GM18498 (cell line): ENCODE measurements at regions not wholly inside any gene's neighbourhood (a gene's known extent, or its start where the extent isn't known, plus 50 kb on each side); places are given as distances from the start of the nearest gene placed in this dataset.
A peak's percentile ranks its signal among the peaks of the same experiment; 100 is the strongest.
"Not testable (repeated sequence)": the region's sequence is repeated elsewhere in the genome, so short reads cannot be mapped to it uniquely, and the experiment has no call there.

Source experiments
- ATAC-seq: cut with Tn5 transposase; IDR thresholded peaks from one replicate; pipeline ENCODE4 v1.9.1; 2021; ENCODE audit warnings: mild to moderate bottlenecking, moderate library complexity; ENCODE audit not compliant: unreplicated experiment

GRCh38 chr1:103353391-103353790 is 172.1 kb upstream of the RNPC3 start:
- ATAC-seq, result no peak

DNA sequence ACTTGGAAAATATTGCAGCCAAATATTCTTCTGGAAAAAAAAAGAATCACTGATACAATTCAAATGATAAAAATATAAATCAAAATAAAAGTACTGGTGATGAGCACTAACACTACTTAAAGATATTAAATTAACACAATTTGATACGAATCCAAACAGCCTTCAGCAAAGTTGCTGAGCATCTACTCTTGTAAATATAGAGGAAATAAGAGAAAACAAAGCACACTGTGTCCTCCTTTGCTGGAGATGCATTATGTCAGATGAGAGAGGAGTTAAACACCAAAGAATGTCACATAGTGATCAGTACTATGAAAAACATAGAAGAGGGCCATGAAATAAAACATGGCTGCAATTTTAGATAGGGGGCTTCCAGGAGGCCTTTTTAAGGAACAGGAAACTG is 177.4 kb upstream of the RNPC3 start:
- no peak for ATAC-seq

DNA sequence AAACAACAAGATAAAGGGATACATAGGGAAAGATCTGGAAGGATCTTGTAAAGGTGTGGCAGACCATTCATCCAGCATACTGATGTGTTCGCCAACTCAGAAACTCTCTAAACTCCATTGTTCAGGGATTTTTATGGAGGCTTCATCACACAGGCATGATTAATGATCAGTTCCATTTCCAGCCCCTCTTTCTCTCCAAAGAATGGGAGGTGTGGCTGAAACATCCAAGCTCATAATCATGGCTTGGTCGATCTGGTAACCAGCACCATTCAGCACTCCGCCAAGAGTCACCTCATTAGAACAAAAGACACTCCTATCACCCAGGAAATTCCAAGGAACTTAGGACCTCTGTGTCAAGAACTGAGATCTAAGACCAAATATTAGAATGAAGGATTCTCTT is 180.6 kb upstream of the RNPC3 start:
- no peak for ATAC-seq

- no peak for ATAC-seq
Measured at GRCh38 chr1:103341377-103341880, 184.1 kb upstream of the RNPC3 start.

DNA sequence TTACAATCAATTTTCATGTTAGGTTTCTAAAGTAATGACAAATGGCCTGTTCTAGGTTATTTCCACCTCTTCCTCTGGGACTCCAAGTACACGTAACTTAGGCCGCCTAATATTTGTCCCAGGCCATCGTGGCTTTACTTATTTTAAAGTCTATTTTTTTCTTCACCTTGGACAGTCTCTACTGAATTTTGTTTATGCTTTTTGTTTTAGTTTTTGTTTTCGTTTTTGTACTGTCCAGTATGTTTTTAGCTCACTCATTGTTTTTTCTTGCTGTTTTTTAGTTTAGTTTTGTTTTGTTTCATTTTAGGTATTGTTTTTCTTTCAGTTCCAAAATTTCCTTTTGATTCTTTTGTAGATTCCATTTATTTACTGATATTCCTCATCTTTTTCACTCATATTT is 187.7 kb upstream of the RNPC3 start:
- no peak for ATAC-seq

DNA sequence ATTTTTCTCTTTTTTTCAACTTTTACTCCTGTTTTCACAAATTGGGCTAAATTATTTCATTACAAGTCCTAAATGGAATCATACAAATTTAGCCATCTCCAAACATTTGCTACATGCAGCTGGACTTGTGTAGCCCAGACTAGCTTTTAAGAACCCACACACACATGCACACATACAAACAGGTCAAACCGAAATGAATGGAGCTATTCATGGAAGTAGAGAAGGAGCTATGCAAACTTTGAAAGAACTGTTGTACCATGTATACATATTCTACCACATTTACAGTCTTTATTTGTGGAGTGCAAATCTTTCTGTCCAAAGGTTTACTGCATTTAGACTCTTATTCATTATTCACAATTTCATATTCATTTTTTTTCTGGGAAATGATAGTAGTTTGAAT is 189.1 kb upstream of the RNPC3 start:
- ATAC-seq, result no peak

DNA sequence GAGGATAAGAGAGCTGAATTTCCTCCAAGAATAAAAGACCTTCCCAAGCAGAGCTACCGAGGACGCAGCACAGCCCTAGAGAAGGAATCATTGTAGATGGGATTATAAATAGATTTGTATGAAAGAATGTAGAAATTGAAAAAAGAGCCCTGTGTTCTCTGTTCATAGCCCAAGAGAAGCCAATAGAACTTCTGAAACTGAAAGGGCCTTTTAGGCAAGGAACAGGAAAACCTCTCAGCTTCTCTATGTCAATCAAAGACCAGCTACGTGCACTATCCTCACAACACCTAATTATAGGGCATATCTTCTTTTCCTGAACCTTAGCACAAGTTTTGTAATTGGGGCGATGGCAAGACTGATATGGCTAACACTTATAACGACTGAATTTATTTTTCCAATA is 192.4 kb upstream of the RNPC3 start:
- ATAC-seq, result peak; percentile 80

- ATAC-seq, result peak; percentile 46
Measured at GRCh38 chr1:103327054-103327719, 198.3 kb upstream of the RNPC3 start.

GRCh38 chr1:103326595-103326994 is 198.9 kb upstream of the RNPC3 start:
- no peak for ATAC-seq

- no peak for ATAC-seq
Measured at GRCh38 chr1:103309786-103310185, 201.5 kb upstream of the COL11A1 start.

DNA sequence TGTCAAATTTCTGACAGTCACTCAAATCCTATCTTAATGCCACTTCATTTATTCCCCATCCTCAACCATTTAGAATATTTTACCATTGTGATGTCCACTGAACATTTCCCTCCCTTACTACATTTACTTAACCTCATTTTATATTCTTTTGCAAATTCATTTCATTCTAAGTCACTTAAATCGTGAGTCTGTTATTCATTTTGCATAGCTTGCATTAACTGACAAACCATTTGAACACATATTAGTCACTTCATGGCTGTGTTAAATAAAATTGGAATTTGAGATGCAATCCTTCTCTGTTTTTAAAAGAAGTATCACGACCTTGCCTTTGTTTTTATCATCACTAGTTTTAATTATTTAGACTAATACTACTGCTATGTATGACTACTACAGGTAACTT is 199.4 kb upstream of the COL11A1 start:
- no peak for ATAC-seq

GRCh38 chr1:103283841-103284669 is 175.7 kb upstream of the COL11A1 start:
- no peak for ATAC-seq

DNA sequence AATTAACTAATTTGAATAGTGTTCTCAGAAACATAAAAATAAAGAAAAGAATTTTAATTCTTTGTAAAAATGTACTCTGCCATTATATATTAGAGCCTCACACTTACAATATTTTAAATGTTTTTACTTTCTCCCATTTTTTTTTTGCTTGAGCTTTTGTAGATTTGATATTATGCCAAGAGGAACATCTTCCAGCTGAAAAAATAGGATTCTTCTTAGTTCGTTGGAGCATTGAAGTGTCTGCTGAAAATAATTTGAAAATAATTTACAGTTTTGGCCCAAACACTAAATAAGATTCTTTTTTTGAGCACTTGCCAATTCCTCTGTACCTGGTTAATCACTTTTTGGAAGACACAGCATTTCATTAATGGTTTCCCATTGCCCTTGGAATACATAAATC is 175.0 kb upstream of the COL11A1 start:
- ATAC-seq, result no peak

DNA sequence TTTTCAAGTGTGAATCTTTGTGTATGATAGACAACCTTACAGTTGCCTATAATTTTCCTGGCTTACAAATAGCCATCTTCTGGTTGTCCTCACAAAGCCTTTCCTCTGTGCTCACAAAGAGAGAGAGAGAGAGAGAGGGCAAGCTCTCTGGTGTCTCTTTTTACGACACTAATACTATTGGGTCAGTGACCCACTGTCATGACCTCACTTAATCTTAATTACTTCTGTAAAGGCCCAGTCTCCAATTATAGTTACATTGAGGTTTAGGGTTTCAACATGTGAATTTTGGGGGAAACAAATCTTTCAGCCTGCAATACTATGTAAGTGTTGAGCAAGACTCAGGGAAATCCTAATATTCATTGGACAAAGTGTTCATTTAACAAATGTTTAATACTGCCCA is 167.4 kb upstream of the COL11A1 start:
- ATAC-seq, result no peak

DNA sequence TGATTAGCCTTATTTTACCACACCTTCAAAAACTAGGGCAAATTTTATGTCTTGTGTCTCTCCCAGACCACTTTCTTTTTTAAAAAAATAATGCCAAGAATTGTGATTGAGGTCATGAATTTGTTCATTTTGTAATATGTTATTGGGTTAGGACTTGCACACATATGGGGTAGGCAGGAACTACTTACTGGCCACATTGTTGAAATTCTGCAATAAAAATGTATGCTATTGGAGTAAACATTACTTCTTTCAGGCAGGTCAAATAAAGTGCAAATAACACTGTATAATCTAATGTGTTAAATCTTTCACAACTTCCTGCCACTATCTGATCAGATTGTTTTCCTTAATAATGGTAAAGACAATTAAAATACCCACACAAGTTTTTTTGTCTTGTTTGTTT is 166.6 kb upstream of the COL11A1 start:
- ATAC-seq, result no peak

GRCh38 chr1:103273106-103273505 is 164.8 kb upstream of the COL11A1 start:
- ATAC-seq, result no peak

- not testable (repeated sequence) for ATAC-seq
Measured at GRCh38 chr1:103271471-103271870, 163.1 kb upstream of the COL11A1 start.

DNA sequence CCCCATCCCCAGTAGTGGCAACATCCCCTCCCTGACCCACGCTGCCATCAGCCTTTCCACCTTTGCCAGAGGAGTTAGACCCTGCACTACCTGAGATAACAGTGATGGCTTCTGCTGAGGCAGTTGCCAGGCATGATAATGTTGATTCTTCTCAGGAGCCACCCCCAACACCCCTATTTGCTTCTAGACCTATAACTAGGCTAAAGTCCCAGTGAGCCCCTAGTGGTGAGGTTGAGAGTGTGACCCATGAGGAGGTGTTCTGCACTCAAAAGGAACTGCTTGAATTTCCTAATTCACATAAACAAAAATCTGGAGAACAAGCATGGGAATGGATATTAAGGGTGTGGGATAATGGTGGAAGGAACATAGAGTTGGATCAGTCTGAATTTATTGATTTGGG is 159.6 kb upstream of the COL11A1 start:
- ATAC-seq, result no peak

- no peak for ATAC-seq
Measured at GRCh38 chr1:103267266-103267665, 158.9 kb upstream of the COL11A1 start.

- ATAC-seq, result no peak
Measured at GRCh38 chr1:103266036-103266435, 157.7 kb upstream of the COL11A1 start.

GRCh38 chr1:103265551-103265950 is 157.2 kb upstream of the COL11A1 start:
- ATAC-seq, result no peak

DNA sequence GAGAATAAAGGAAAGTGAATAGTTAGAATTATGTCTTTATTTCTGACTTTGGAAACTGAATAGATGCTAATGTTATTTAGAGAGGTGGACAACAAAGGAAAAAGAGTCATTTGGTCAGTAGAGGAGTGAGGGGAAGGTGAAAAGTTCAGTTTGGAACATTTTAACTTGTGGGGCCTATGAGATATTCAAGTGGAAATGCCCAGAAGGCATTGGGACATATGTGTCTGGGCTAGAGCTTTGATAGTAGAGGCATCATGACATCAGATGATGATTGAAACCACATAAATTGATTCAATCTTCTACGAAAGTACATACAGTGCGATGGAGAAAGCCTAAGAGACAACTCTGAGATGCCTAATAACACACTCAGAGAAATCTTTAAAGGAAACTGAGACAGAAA is 151.7 kb upstream of the COL11A1 start:
- ATAC-seq, result no peak
